Neuronal stem cell (in vitro differentiated cells): ENCODE measurements at regions not wholly inside any gene's neighbourhood (a gene's known extent, or its start where the extent isn't known, plus 50 kb on each side); places are given as distances from the start of the nearest gene placed in this dataset.
"Not testable (repeated sequence)": the region's sequence is repeated elsewhere in the genome, so short reads cannot be mapped to it uniquely, and the experiment has no call there.

Experiments used
- DNase-seq: peaks from one replicate; pipeline ENCODE4 v3.0.0-alpha.2; 2013; ENCODE audit warnings: low spot score
- H2AFZ ChIP-seq: one replicate; pipeline ENCODE4 v1.6.1; 2013; ENCODE audit warnings: mild to moderate bottlenecking, low read length, inconsistent platforms
- H2AK5ac ChIP-seq: 2 replicates; pipeline ENCODE4 v1.6.1; 2013; ENCODE audit warnings: low read depth, mild to moderate bottlenecking, inconsistent platforms, low read length, moderate library complexity, mixed read lengths
- H2BK120ac ChIP-seq: 2 replicates; pipeline ENCODE4 v1.6.1; 2013; ENCODE audit warnings: low read depth, mild to moderate bottlenecking, inconsistent platforms, low read length, moderate library complexity, mixed read lengths
- H2BK12ac ChIP-seq: one replicate; pipeline ENCODE4 v1.6.1; 2013; ENCODE audit warnings: low read length, inconsistent platforms
- H2BK15ac ChIP-seq: 2 replicates; pipeline ENCODE4 v1.6.1; 2013; ENCODE audit warnings: mild to moderate bottlenecking, low read length, inconsistent platforms, mixed read lengths
- H2BK5ac ChIP-seq: one replicate; pipeline ENCODE4 v1.6.1; 2013; ENCODE audit warnings: inconsistent platforms, mild to moderate bottlenecking, low read length, moderate library complexity
- H3K14ac ChIP-seq: one replicate; pipeline ENCODE4 v1.6.1; 2013; ENCODE audit warnings: low read length, inconsistent platforms
- H3K18ac ChIP-seq: 2 replicates; pipeline ENCODE4 v1.6.1; 2013; ENCODE audit warnings: low read length, inconsistent platforms
- H3K23ac ChIP-seq: 2 replicates; pipeline ENCODE4 v1.6.1; 2013; ENCODE audit warnings: low read depth, mild to moderate bottlenecking, mixed read lengths, low read length, inconsistent platforms; ENCODE audit not compliant: poor library complexity
- H3K27ac ChIP-seq: replicated peaks from 3 replicates; pipeline ENCODE4 v1.5.1; 2013; ENCODE audit warnings: low read length, inconsistent platforms
- H3K27me3 ChIP-seq, 3 experiments: 2 replicates each; pipeline ENCODE4 v1.6.1; 2013; ENCODE audit warnings: low read length in 3 of 3, mild to moderate bottlenecking in 2 of 3, inconsistent platforms in 1 of 3, low read depth in 1 of 3, mixed read lengths in 1 of 3, moderate library complexity in 1 of 3; ENCODE audit not compliant: control insufficient read depth in 3 of 3, insufficient read depth in 3 of 3
- H3K36me3 ChIP-seq, 2 donors: replicated peaks in 1 of 2; 2 replicates each; pipeline ENCODE4 v1.6.1; 2013; ENCODE audit warnings: low read length in 2 of 2; ENCODE audit not compliant: control insufficient read depth in 2 of 2, insufficient read depth in 2 of 2
- H3K4ac ChIP-seq: 2 replicates; pipeline ENCODE4 v1.6.1; 2013; ENCODE audit warnings: inconsistent platforms, mild to moderate bottlenecking, low read length, moderate library complexity
- H3K4me1 ChIP-seq, 2 donors: 1 replicate in 1 of 2; 2 replicates in 1 of 2; pipeline ENCODE4 v1.6.1; 2013; ENCODE audit warnings: low read length in 2 of 2, low read depth in 1 of 2; ENCODE audit not compliant: control insufficient read depth in 2 of 2, insufficient read depth in 1 of 2
- H3K4me2 ChIP-seq: one replicate; pipeline ENCODE4 v1.6.1; 2013; ENCODE audit warnings: mild to moderate bottlenecking, low read length, inconsistent platforms; ENCODE audit not compliant: insufficient read depth, poor library complexity, severe bottlenecking
- H3K4me3 ChIP-seq, 2 donors: 2 replicates each; pipeline ENCODE4 v1.5.1; 2013; ENCODE audit warnings: low read length in 2 of 2, mild to moderate bottlenecking in 2 of 2, inconsistent platforms in 1 of 2, moderate library complexity in 1 of 2
- H3K79me1 ChIP-seq: one replicate; pipeline ENCODE4 v1.6.1; 2013; ENCODE audit warnings: low read depth, mild to moderate bottlenecking, inconsistent platforms, low read length, moderate library complexity
- H3K9ac ChIP-seq: one replicate; pipeline ENCODE4 v1.6.1; 2013; ENCODE audit warnings: mild to moderate bottlenecking, low read depth, low read length, inconsistent platforms; ENCODE audit not compliant: poor library complexity
- H3K9me3 ChIP-seq, 2 donors: replicated peaks in 1 of 2; 2 replicates each; pipeline versions ENCODE3 to v1.6.1; 2013; ENCODE audit warnings: low read length in 2 of 2, mild to moderate bottlenecking in 2 of 2, inconsistent platforms in 1 of 2, low read depth in 1 of 2, mixed read lengths in 1 of 2, moderate library complexity in 1 of 2; ENCODE audit not compliant: control insufficient read depth in 2 of 2, insufficient read depth in 1 of 2
- H4K8ac ChIP-seq: one replicate; pipeline ENCODE4 v1.6.1; 2013; ENCODE audit warnings: low read depth, mild to moderate bottlenecking, inconsistent platforms, low read length, moderate library complexity
- H4K91ac ChIP-seq: one replicate; pipeline ENCODE4 v1.6.1; 2013; ENCODE audit warnings: low read length, low read depth, mild to moderate bottlenecking, inconsistent platforms; ENCODE audit not compliant: poor library complexity
- WGBS, 2 donors: extraction: QIAGEN DNeasy Blood & Tissue Kit; methylation state at CpG; one replicate each; pipeline ENCODE4 v1.1.7; 2013; ENCODE audit warnings: missing lambda C conversion rate in 2 of 2, mixed read lengths in 1 of 2; ENCODE audit not compliant: insufficient read length in 2 of 2, insufficient replicate concordance in 1 of 2; ENCODE audit errors: extremely low coverage in 2 of 2; 5-methylcytosine and 5-hydroxymethylcytosine counted together

DNA sequence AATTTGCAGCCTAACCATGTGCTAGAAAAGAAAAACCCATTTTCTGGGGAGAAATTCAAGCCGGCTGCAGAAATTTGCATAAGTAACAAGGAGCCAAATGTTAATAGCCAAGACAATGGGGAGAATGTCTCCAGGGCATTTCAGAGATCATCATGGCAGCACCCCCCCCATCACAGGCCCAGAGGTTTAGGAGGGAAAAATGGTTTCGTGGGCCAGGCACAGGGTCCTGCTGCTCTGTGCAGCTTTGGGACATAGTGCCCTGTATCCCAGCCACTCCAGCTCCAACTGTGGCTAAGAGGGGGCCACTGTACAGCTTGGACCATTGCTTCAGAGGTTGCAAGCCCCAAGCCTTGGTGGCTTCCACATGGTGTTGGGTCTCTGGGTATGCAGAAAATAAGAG is 620.0 kb downstream of the PSAT1 start:
- not testable (repeated sequence) for H3K27ac ChIP-seq, H4K91ac ChIP-seq, H4K8ac ChIP-seq, H2BK120ac ChIP-seq, H3K4me2 ChIP-seq, H2BK15ac ChIP-seq, DNase-seq, H2BK5ac ChIP-seq, H3K9me3 ChIP-seq, H3K36me3 ChIP-seq, H3K27me3 ChIP-seq, H3K18ac ChIP-seq, H2AK5ac ChIP-seq, H2BK12ac ChIP-seq, H2AFZ ChIP-seq, H3K79me1 ChIP-seq, H3K14ac ChIP-seq, H3K4ac ChIP-seq, H3K4me1 ChIP-seq, H3K4me3 ChIP-seq, H3K23ac ChIP-seq, H3K9ac ChIP-seq
- no CpG with 5 or more reads among the region's 2 CpGs for WGBS, 2 donors

DNA sequence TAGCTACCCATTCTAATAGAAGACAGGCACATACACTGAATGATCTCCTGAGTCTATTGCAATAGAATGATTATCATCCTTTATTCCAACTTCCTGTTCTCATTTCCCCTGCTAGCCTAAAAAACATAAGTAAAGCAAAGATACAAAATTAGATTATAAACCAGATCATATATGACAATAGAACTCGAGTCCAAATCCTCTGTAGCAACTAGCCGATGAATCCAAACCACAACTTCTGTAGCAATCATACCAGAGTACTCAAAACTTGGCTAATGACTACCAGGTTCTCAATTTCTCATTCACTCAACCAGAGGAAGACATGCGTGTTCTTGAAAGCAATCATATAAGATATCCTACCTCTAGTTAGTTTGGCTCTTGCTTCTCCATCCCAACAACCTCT is 622.1 kb downstream of the PSAT1 start:
- no peak for DNase-seq

DNA sequence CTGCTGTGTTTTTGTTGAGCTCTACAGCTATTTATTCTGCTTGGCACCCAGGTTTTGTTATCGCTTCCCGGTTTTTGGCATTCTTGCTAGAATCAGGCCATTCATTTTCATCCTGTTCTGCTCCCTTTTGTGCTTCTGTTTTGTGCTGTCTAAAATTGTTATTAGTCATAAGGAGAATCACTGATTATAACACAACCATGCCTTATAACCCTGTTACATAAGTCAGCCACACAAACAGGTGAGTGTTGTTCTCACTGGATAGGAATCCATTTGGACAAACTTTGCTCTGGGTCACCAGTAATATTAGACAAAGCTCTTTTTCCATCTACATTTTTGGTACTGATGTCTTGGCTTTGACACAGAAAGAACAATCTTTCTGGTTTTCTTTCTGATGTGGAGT is 622.8 kb downstream of the PSAT1 start:
- WGBS, 2 donors: no CpG with 5 or more reads among the region's 2 CpGs
- Histone ChIP-seq H4K91ac (no peak overlapping the region), H3K79me1 (no peaks in the 10 kb centered on the region), H3K14ac (no peak overlapping the region), H3K4ac (no peak overlapping the region), H2BK5ac (no peak overlapping the region), H2BK15ac (no peak overlapping the region), H3K27ac (no peak overlapping the region), H2AK5ac (no peak overlapping the region), H2BK12ac (no peak overlapping the region), H4K8ac (no peak overlapping the region), H3K18ac (no peak overlapping the region), H3K4me3 (no peak overlapping the region), H3K9ac (no peak overlapping the region), H3K23ac (no peak overlapping the region), H3K4me2 (no peak overlapping the region), H3K27me3 (no peaks in the 10 kb centered on the region), H2AFZ (no peak overlapping the region), H3K36me3 (no peaks in the 10 kb centered on the region), H3K4me1 (no peaks in the 10 kb centered on the region), H3K9me3 (no peaks in the 10 kb centered on the region), H2BK120ac (no peak overlapping the region)
- DNase-seq: no peak

More for the DNA sequence above, 622.1 kb downstream of the PSAT1 start:
- H2BK5ac ChIP-seq: no peak overlapping the region
- no CpG with 5 or more reads among the region's 3 CpGs for WGBS, 2 donors
- H3K23ac ChIP-seq: no peak overlapping the region
- H3K9me3 ChIP-seq: no peaks in the 10 kb centered on the region
- no peaks in the 10 kb centered on the region for H3K79me1 ChIP-seq
- H3K27ac ChIP-seq: no peak overlapping the region
- H3K4me1 ChIP-seq: no peaks in the 10 kb centered on the region
- no peak overlapping the region for H2BK15ac ChIP-seq
- H3K4me2 ChIP-seq: no peak overlapping the region
- H3K4me3 ChIP-seq: no peak overlapping the region
- H2AFZ ChIP-seq: no peak overlapping the region
- no peak overlapping the region for H2AK5ac ChIP-seq
- H3K9ac ChIP-seq: no peak overlapping the region
- no peak overlapping the region for H4K91ac ChIP-seq
- H3K4ac ChIP-seq: no peak overlapping the region
- H2BK120ac ChIP-seq: no peak overlapping the region
- no peaks in the 10 kb centered on the region for H3K36me3 ChIP-seq
- no peak overlapping the region for H3K14ac ChIP-seq
- no peaks in the 10 kb centered on the region for H3K27me3 ChIP-seq
- H3K18ac ChIP-seq: no peak overlapping the region
- no peak overlapping the region for H2BK12ac ChIP-seq
- H4K8ac ChIP-seq: no peak overlapping the region

GRCh38 chr9:78921341-78921740 is 624.4 kb downstream of the PSAT1 start:
- Histone ChIP-seq H3K4me1 (no peaks in the 10 kb centered on the region), H3K79me1 (no peaks in the 10 kb centered on the region), H3K9me3 (no peaks in the 10 kb centered on the region), H3K27ac (no peak overlapping the region), H3K18ac (no peak overlapping the region), H2BK12ac (no peak overlapping the region), H4K8ac (no peak overlapping the region), H3K9ac (no peak overlapping the region), H2AK5ac (no peak overlapping the region), H3K4ac (no peak overlapping the region), H2AFZ (no peak overlapping the region), H2BK15ac (no peak overlapping the region), H3K36me3 (no peaks in the 10 kb centered on the region), H2BK5ac (no peak overlapping the region), H3K14ac (no peak overlapping the region), H3K27me3 (no peaks in the 10 kb centered on the region), H4K91ac (no peak overlapping the region), H2BK120ac (no peak overlapping the region), H3K4me3 (no peak overlapping the region), H3K23ac (no peak overlapping the region), H3K4me2 (no peak overlapping the region)
- WGBS, 2 donors: no CpG with 5 or more reads among the region's 2 CpGs
- DNase-seq: no peak
